HUES48 (cell line): ENCODE measurements at regions not wholly inside any gene's neighbourhood (a gene's known extent, or its start where the extent isn't known, plus 50 kb on each side); places are given as distances from the start of the nearest gene placed in this dataset.

Experiments used
- H3K27ac ChIP-seq: one replicate; pipeline ENCODE4 v1.7.0; 2013; ENCODE audit warnings: low read depth, low read length, inconsistent platforms
- H3K27me3 ChIP-seq: 2 replicates; pipeline ENCODE4 v1.6.1; 2013; ENCODE audit warnings: mild to moderate bottlenecking, low read length; ENCODE audit not compliant: control insufficient read depth, insufficient read depth
- H3K36me3 ChIP-seq: 2 replicates; pipeline ENCODE4 v1.6.1; 2013; ENCODE audit warnings: low read length; ENCODE audit not compliant: control insufficient read depth, insufficient read depth
- H3K4me1 ChIP-seq: 2 replicates; pipeline ENCODE4 v1.6.1; 2013; ENCODE audit warnings: mild to moderate bottlenecking, low read length; ENCODE audit not compliant: control insufficient read depth, insufficient read depth
- H3K4me3 ChIP-seq: 2 replicates; pipeline ENCODE4 v1.5.1; 2013; ENCODE audit warnings: mild to moderate bottlenecking, low read depth, low read length
- H3K9ac ChIP-seq: 2 replicates; pipeline ENCODE4 v1.6.1; 2013; ENCODE audit warnings: mild to moderate bottlenecking, low read depth, low read length, moderate library complexity
- H3K9me3 ChIP-seq: 2 replicates; pipeline ENCODE4 v1.6.1; 2013; ENCODE audit warnings: low read length; ENCODE audit not compliant: control insufficient read depth, insufficient read depth

DNA sequence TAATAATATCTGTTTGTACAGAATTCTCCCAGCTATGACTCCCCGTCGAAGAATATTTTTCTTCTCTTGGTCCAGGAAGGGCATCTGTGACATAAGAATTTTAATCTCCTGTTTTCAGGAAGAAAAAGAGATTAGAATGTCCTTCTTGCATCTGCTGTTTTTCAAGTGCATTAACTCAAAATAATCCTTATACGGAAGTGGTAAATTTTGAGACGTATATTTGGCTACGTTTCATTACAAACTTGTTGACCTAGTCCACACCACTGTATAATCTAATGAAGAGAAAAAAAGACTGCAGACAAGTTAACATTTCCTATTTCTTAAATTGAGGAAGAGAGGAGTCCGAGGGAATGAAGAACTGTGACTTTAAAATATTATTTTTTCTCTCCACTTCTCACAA lies 959.9 kb downstream of the DIAPH3 start:
- no peaks in the 10 kb centered on the region for H3K4me1 ChIP-seq
- H3K4me3 ChIP-seq: no peak overlapping the region
- no peaks in the 10 kb centered on the region for H3K36me3 ChIP-seq
- no peaks in the 10 kb centered on the region for H3K27me3 ChIP-seq
- H3K27ac ChIP-seq: no peak overlapping the region
- no peak overlapping the region for H3K9ac ChIP-seq
- no peaks in the 10 kb centered on the region for H3K9me3 ChIP-seq

DNA sequence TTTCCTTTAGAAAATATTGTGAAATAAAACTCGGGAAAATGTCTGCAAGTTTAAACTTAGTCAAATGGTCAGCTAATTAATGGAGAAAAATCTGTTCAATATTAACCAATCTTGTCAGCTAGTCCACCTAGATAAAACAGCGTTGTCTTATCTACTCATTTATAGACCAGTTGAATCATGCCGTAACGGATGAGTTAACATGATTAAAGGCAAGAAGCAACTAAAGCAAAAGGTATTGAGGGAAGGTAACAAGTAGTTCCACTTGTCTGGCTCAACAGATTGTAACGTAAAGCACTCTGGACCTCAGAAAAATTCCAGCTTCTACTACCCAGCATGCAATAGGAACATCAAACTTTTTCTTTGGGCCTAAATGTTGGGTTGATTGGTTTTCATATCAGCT lies 958.2 kb downstream of the DIAPH3 start:
- 0 out of 2 replicates have a peak, but pooled peaks cover 1% of the 10 kb centered on the region for H3K4me1 ChIP-seq
- no peaks in the 10 kb centered on the region for H3K36me3 ChIP-seq
- no peaks in the 10 kb centered on the region for H3K27me3 ChIP-seq
- H3K9me3 ChIP-seq: no peaks in the 10 kb centered on the region
- no peak overlapping the region for H3K4me3 ChIP-seq
- H3K9ac ChIP-seq: no peak overlapping the region
- no peak overlapping the region for H3K27ac ChIP-seq

DNA sequence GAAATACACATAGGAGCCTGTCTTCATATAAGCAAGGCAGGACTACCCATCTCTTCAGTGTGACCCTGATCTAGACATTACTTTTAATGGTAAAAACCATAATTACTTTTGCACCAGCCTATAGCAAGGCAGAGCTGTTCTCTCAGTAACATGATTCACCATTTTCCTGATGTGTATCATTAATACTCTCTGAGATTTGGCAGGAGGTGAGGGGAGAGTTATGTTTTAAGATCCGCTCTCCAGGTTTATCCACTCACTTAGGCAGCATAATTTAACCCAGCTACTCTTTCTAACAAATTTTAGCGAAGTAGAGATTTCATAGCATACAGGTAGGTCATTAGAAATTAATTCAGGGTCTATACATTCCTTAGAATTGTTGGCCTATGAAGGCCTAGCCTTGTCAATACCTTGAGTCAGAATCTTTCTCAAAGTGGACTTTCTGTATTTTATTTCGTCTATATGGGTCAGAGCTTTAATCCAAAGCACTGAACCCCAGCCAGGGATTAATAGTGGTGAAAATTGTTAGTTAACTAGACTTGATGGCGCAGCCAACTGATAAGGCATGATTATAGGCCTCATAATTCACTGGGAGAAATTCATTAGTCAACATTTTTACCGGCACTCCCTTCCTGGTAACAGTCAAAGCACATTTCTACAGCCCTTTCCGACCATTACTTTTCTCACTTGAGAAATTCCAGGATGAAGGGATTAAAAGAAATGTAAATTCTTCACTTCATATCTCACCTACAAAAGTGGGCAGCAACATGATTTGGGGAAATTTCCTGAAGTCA lies 955.1 kb downstream of the DIAPH3 start:
- H3K9me3 ChIP-seq: no peaks in the 10 kb centered on the region
- H3K27me3 ChIP-seq: no peaks in the 10 kb centered on the region
- no peak overlapping the region for H3K27ac ChIP-seq
- no peak overlapping the region for H3K9ac ChIP-seq
- no peaks in the 10 kb centered on the region for H3K36me3 ChIP-seq
- H3K4me3 ChIP-seq: no peak overlapping the region
- peaks cover 16% of the 10 kb centered on the region; the same call in 1 of the 2 replicates for H3K4me1 ChIP-seq

DNA sequence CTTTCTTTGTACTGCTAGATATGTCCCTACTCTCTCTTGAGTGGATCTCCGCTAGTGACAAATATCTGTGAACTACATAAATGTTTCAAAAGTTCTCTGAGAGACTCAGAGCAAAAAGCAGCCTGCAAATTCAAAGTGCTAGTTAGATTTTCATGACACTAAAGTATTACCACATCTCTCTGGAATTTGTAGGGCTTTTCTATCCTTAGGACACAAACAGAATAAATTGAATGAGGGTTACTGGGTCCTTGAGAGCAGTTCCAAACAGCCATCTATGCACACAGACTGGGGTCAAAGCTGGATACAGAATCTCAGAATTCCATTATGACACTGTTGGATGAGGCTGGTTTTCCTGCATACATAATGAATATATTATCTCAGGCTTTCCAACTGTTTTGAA lies 953.2 kb downstream of the DIAPH3 start:
- Histone ChIP-seq H3K9me3 (no peaks in the 10 kb centered on the region), H3K27ac (no peak overlapping the region), H3K36me3 (no peaks in the 10 kb centered on the region), H3K4me3 (no peak overlapping the region), H3K27me3 (no peaks in the 10 kb centered on the region), H3K9ac (no peak overlapping the region), H3K4me1 (peaks cover 16% of the 10 kb centered on the region; the same call in 1 of the 2 replicates)

DNA sequence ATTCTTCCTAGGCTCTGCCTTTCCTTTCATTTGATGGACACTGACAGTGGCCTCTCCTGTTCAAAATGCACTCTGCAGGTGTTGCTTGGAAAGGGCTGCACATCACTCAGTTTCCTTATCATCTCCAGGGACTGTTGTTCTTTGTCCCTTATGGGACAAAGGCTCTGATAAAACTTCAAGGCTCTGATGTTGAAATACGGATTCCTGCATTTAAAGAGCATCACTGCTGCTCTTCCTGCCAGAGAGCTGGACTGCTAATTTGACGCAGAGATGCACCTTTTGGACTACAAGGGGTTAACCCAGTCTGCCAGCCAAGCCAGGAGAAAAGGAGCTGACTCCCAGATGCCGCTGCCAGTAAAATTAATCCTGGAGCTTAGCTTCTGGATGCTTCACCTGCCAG lies 952.1 kb downstream of the DIAPH3 start:
- H3K9me3 ChIP-seq: no peaks in the 10 kb centered on the region
- peaks cover 16% of the 10 kb centered on the region; the same call in 1 of the 2 replicates for H3K4me1 ChIP-seq
- no peaks in the 10 kb centered on the region for H3K27me3 ChIP-seq
- no peak overlapping the region for H3K27ac ChIP-seq
- no peak overlapping the region for H3K4me3 ChIP-seq
- H3K9ac ChIP-seq: no peak overlapping the region
- no peaks in the 10 kb centered on the region for H3K36me3 ChIP-seq

DNA sequence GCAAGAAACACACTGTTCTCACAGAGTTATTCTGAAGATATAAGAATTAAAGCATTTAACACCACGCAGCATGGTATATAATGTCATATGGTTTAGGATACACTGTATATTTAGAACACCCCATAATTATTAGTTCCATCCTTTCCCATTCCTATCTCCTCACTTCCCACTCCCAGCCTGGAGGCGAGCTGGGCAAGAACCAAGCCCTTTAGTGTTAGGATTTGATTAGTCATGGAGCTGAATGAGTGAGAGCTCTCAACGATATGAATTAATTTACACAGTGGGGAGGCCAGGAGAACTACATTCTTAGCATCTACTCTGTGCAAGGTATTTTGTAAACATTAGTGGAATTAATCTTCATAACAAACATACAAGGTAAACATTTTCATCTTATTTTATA lies 934.3 kb downstream of the DIAPH3 start:
- H3K4me3 ChIP-seq: no peak overlapping the region
- no peaks in the 10 kb centered on the region for H3K36me3 ChIP-seq
- no peak overlapping the region for H3K9ac ChIP-seq
- no peaks in the 10 kb centered on the region for H3K9me3 ChIP-seq
- no peaks in the 10 kb centered on the region for H3K27me3 ChIP-seq
- H3K4me1 ChIP-seq: no peaks in the 10 kb centered on the region
- H3K27ac ChIP-seq: no peak overlapping the region

DNA sequence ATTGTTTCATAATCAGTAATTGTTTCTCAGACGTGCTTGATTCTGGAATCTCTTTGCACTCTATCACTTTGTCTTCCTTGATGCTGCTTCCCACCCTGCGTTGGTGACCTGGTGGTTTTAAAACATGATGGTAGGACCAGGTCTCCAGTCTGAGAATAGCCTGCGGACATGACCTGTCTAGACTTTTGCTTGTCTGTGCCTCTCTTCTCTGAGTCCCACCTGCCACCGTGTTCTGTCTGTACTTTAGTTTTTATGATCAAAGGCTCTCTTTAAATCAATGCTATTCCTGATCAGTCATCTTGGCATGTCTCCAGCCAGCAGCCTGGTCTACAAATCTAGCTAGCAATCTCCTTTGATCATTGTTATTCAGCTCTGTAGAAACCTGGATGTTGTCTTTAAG lies 933.9 kb downstream of the DIAPH3 start:
- H3K4me3 ChIP-seq: no peak overlapping the region
- H3K27me3 ChIP-seq: no peaks in the 10 kb centered on the region
- H3K9ac ChIP-seq: no peak overlapping the region
- no peaks in the 10 kb centered on the region for H3K36me3 ChIP-seq
- no peaks in the 10 kb centered on the region for H3K9me3 ChIP-seq
- H3K4me1 ChIP-seq: no peaks in the 10 kb centered on the region
- no peak overlapping the region for H3K27ac ChIP-seq

DNA sequence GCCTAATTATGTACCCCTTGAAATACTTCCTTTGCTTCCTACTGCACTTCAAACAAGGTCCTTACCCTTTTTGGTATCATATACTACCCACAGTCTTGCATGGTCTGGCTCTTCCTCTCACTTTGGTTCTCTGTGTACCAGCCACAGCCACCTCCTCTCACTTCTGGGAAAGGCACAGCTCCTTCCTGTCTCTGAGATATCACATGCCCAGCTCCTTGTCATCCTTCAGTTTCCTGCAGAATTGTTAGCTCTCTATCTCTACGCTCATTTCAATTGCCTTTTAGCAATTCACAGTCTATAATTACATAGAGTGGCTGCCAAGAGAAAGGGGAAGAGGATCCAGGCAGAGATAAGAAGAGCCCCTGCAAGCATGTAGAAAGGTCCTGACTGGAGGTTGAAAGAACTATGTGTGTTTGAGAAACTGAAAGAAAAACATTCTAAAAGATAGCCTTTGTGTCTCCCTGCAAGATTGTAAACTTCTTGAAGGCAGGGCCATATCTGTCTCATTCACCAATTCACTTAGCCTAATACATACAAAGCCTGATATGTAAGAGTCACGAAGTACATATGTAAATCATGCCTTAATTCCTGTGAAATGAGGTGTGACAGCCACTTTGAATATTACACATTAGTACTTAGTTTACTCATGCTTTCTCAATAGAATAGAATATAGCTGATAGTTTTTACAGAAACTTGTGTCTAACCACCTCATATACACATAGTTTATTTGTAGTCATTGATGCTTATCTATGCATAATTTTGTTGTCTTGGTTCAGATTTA lies 933.1 kb downstream of the DIAPH3 start:
- H3K36me3 ChIP-seq: no peaks in the 10 kb centered on the region
- H3K9ac ChIP-seq: no peak overlapping the region
- H3K4me1 ChIP-seq: no peaks in the 10 kb centered on the region
- no peaks in the 10 kb centered on the region for H3K9me3 ChIP-seq
- no peak overlapping the region for H3K4me3 ChIP-seq
- H3K27ac ChIP-seq: no peak overlapping the region
- no peaks in the 10 kb centered on the region for H3K27me3 ChIP-seq

DNA sequence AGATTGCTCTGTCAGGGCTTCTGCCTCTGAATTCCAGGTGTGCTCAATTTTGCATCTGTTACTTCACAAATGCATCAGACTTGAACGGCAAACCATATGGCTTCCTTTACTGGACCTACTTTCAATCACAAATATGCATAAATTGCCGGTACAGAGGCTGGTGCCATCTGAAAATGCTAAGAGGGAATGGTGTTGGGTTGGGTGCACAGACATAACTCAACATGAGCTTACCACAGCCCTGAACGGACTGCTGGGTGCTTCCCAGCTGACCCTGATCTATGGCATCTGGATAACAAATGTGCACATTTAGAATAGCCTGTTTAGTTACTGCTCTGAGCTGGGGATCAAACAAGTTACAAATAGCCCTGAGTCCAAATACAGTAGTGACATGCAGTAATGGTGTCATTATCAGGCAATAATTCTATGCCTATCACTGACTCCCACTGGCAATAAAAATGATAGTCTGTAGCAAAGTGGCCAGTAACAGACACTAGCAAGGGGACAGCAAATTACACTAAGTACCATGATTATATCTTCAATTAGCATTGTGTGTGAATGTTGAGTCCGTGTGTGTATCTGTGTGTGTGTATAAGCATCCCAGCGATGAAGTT lies 927.3 kb downstream of the DIAPH3 start:
- no peaks in the 10 kb centered on the region for H3K27me3 ChIP-seq
- H3K36me3 ChIP-seq: no peaks in the 10 kb centered on the region

DNA sequence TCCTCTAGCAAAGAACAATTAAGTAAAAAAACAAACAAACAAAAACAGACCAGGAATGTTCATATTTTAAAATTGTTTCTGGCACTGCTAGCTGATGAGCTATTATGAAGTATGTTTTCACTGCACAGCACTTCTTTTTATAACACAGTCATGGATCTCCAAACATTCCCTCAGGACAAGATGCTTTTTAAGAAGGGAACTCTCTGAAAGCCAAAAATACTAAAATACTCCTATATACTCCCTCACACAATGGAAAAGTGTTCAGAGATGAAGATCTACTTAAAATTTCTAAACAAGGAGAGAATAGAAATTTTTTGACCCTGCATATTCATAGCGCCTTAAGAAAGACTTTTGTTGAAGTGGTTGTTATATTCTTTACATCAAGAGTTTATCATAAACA lies 926.8 kb downstream of the DIAPH3 start:
- Histone ChIP-seq H3K36me3 (no peaks in the 10 kb centered on the region), H3K27ac (no peak overlapping the region), H3K27me3 (no peaks in the 10 kb centered on the region), H3K4me3 (no peak overlapping the region), H3K9me3 (no peaks in the 10 kb centered on the region), H3K9ac (no peak overlapping the region), H3K4me1 (no peaks in the 10 kb centered on the region)

More for the DNA sequence above, 927.3 kb downstream of the DIAPH3 start:
- no peak overlapping the region for H3K9ac ChIP-seq
- no peaks in the 10 kb centered on the region for H3K4me1 ChIP-seq
- no peak overlapping the region for H3K4me3 ChIP-seq
- H3K27ac ChIP-seq: no peak overlapping the region
- no peaks in the 10 kb centered on the region for H3K9me3 ChIP-seq

DNA sequence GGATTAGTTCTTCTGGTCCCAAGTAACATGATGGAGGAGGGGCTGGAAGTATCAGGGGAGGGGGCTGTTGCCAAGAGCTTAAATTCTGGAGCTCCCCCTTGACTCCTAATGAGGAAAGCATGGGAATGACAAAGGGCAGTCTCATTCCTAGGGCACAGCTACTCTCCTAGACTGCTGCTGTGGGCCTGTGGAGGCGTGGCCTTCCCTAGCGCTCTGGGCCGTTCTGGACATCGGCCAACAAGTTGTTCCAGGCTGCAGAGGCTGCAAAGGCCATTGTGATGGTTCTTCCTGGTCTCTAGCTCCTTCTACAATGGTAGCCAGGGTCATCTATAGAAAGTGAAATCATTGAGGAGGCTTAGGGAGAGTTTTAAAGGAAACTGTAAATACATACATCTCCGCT lies 916.6 kb downstream of the DIAPH3 start:
- Histone ChIP-seq H3K27ac (no peak overlapping the region), H3K36me3 (no peaks in the 10 kb centered on the region), H3K4me1 (no peaks in the 10 kb centered on the region; the same call in 1 of the 2 replicates), H3K9me3 (no peaks in the 10 kb centered on the region), H3K27me3 (no peaks in the 10 kb centered on the region), H3K4me3 (no peak overlapping the region), H3K9ac (no peak overlapping the region)
